ENCODE measurements at regions not wholly inside any gene's neighbourhood (a gene's known extent, or its start where the extent isn't known, plus 50 kb on each side); places are given as distances from the start of the nearest gene placed in this dataset.

- TF ChIP-seq CTCF (IDR thresholded peaks at IDR 0.05; ENCODE audit: insufficient read depth, low read depth, low read length) (no peak), EZH2 (IDR thresholded peaks at IDR 0.05; ENCODE audit: insufficient read depth, low read length) (no peak)
Measured at GRCh38 chr12:65660096-65660495, 164.2 kb upstream of the HMGA2 start.

Data from astrocyte (in vitro differentiated cells and primary cell).